NCI-H1694 (cell line): ENCODE measurements at regions not wholly inside any gene's neighbourhood (a gene's known extent, or its start where the extent isn't known, plus 50 kb on each side); places are given as distances from the start of the nearest gene placed in this dataset.

Experiments
- DNase-seq: peaks from one replicate; lab custom pipeline; 2025; lab: John Stamatoyannopoulos, UW

DNA sequence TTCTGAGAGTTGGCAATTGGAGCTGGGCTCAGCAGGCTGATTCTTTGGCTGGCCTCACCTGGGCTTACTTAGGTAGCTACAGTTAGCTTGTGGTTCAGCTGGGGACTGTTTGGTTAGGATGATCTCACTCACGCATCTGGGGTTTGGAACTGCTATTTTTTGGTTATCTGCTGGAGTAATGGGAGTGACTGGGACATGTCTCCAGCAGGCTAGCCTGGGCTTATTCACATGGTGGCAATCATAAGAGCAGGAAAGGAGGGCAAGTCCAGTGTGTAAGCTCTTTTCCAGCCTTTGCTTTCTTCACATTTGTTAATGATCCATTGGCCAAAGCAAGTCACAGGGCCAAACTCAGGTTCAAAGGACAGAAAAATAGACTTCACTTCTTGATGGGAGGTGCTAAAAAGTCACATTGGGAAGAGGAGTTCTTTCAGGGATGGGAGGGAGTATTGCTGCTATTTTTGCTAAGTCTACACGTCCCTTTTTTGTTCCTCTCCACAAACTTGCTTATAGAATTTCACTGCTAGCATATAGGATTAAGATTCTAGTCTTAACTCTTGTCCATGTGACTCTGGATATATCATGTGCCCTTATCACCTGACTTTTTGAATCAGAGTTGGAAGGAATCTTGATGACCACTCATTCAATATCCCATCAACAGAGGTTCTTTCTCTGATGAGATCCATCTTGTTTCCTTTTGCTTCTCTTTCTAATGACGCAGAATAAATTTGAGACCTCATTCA lies 174.0 kb downstream of the ZFP36L2 start:
- DNase-seq: no peak

DNA sequence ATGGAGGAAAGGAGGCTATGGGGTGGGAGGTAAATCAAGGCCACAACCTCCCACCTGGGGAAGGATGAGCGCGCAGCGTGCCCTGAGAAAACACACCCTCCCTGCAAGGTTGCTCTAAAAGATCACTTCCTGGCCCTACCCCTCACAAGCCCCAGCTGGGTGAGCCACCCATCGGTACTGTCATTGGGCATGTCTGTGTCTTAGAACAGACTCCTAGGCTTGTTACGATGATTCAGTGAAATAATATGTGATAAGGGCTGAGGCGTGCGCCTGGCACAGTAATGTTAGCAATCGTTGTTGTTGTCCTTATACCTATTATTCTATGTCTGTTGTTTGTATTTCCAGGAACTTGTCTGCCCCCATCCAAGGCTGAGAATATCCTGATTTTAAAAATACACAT lies 175.1 kb downstream of the ZFP36L2 start:
- no peak for DNase-seq

DNA sequence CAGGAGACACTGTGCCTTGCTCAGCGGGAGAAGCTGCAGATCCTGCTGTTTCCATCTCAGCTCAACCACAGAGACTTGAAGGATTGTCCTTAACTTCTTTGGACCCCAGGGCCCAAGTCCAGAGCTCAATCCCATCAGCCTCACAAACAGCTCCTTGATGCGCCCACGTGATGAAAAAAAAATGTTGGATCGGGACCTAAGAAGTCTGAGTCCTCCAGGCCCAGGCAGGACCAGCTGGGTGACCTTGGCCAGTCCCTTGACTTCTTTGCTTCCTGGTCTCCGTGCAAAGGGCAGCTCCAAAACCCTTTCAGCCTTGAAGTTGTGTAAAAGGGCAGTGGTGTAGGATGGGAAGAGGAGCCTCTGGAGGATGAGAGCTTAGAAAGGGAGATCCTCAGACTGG lies 175.5 kb downstream of the ZFP36L2 start:
- no peak for DNase-seq

DNA sequence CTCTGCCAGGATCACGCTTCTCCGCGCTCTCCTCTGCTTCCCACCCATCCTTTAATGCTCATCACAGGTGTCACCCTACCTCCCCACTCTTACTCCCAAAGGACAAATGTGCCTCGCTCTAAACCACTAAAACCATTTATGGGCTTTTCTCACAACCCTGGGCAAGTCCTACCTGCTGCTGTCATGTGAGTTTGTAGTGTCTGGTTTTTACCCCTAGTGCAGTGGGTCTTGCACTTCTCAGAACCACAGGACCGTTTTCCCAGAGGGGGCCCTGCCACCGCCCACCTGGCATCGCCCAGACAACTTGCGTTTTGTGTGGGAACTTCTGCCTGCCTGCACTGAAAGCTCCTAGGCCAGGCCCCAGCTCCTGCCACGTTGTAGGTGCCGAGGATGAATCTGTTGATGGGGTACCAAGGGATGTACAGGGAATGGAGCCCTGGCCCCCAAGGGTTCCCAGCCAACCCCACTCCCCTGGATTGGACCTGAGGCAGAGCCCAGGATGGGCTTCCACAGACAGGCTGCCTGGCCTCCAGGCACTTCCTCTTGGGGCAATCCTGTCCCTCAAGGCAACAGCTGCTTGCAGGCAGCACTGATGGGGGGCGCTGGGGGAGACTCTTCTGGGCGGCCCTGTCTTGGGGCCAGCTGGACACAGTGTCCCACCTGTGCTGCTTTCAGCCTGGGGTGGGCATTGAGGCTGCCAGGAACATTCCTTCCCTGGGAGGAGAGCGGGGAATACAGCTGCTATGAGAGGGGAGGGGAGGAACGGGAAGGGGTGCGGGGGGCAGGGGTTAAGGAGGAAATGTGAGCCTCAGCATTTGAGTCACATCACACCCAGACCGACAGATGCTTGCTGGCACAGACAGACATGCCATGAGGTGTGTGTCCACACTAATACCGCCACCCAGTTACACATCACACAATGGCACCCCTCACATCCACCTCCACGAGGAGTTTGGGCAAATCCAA lies 176.3 kb downstream of the ZFP36L2 start:
- no peak for DNase-seq

DNA sequence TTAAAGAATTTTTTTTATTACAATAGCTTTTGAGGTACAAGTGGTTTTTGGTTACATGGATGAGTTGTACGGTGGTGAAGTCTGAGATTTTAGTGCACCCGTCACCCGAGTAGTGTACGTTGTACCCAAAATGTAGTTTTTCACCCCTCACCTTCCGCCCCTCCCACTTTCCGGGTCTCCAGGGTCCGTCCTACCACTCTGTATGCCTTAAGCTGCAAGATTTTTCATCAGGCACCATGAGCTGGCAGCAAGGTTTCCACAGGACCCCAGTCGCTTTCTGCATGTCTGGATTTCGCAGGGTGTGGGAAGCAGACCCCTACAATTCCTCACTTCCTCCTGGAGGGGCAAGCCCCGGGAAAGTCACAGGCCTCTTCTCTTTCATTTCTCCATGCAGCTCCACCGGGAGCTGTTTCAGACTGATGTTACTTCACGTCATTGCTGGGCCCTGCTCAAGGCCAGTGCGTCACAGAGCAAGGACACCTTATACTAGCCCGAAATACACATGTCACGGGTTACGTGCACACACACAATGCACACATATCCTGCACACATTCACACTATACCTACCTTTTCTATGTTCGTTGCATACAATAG lies 179.1 kb downstream of the ZFP36L2 start:
- no peak for DNase-seq

DNA sequence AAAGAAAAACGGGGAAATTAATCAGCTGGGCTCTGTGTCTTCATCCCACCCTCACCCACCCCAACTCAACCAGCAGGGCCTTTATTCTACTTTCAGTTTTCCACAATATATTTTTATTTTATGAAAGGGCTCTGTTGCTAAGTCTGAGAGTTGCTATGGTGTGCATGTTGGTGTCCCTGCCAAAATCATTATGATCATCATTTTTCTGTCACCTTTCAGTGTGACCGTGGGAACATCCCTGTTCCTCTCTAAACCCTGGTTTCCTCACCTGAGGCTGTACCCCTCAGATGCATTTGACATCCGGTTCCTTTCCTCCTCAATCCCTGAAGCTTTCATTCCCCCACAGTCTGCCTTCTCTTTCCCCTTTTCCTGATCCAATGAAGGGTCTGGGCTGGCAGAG lies 180.5 kb downstream of the ZFP36L2 start:
- no peak for DNase-seq

DNA sequence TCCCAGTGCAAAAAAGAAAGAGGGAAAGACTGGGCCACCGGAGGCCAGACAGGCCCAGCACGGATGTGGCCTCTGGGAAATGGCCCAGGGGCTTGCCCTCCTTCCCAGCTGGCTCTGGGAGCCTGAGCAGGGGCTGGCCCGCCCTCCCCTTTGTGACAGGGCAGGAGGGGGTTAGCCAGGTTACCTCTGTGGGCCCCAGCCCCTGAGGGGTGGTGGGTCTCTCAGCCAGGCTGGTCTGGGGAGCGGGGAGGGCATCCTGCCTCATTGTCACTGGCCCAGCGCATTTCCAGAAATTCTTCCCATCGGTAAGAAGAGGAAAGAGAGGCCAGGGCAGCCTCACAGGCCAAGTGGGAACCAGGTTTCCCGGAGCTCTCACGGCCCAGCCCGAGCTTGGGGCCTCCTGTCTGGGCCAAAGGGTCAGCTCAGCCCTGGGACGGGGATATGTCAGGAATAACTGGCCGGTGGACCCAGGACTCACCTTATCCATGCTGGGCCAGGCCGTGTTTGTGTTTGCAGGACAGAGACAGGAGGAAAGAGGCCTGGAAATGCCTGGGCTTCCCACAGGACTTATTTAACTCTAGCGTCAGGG lies 182.2 kb downstream of the ZFP36L2 start:
- no peak for DNase-seq

DNA sequence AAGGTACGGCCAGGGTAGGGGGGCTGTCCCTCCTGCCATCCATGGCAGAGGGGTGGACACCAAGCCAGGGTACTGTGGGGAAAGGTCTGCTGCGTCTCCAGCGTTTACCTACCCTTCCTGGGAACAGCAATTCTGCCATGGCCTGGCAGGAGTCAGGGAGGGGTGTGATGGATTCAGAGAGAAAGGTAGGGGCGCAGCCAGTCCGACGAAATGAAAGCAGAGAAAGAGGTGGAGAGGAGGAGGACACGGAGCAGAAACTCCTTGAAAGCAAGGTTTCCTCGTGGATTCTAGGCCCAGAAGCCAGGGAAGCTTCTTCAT lies 182.9 kb downstream of the ZFP36L2 start:
- no peak for DNase-seq

DNA sequence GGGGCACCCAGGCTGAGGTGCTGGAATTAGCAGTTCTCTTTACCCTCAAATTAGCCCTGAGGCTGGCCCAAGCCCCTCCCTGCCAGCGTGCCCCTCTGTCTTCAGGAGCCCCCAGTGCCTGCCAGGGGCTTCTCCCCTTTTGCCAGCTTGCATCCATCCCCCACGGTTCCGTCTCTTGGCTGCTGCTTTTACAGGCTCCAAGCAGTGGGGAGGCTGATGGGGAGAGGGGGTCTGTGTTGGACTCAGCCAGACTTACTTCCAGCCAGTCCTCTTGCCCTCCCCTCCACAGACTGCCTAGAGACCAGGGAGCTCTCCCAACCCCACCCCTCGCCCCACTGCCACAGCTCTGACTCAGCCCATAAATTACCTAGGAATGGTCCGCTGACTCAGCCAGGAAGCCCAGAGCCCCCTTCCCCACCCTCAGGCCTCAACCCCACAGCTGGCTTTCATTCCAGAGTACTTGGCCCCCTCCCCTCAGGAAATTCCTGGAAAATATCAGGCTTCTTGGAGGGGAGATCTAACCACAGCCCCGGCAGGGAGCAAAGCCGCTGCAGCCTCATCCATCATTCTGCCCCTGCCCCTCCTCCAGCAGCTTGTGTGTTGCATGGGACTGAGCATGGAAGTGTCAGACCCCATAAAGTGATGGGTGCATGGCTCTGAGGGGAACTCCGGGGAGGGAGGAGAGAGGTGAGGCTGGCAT lies 184.6 kb downstream of the ZFP36L2 start:
- no peak for DNase-seq

DNA sequence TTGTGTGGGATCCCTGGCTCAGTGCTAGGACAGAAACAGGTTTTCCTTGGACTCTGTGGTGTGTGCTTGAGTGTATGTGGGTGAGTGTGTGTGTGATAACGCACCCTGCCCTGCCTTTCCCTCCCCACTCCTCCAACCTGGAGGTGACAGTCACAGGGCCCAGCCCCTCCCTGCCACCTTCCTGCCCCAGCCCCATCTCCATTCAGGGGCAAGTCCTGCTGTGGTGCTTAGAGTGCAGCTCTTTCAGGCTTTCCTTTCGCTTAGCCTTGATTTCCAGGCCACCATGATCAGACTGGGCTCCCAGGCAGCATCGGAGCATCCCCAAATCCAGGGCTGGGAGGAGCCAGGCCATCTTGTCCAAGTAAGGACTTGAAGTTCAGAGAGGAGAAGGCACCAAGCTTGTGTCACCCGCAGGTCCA lies 185.2 kb downstream of the ZFP36L2 start:
- DNase-seq: no peak

DNA sequence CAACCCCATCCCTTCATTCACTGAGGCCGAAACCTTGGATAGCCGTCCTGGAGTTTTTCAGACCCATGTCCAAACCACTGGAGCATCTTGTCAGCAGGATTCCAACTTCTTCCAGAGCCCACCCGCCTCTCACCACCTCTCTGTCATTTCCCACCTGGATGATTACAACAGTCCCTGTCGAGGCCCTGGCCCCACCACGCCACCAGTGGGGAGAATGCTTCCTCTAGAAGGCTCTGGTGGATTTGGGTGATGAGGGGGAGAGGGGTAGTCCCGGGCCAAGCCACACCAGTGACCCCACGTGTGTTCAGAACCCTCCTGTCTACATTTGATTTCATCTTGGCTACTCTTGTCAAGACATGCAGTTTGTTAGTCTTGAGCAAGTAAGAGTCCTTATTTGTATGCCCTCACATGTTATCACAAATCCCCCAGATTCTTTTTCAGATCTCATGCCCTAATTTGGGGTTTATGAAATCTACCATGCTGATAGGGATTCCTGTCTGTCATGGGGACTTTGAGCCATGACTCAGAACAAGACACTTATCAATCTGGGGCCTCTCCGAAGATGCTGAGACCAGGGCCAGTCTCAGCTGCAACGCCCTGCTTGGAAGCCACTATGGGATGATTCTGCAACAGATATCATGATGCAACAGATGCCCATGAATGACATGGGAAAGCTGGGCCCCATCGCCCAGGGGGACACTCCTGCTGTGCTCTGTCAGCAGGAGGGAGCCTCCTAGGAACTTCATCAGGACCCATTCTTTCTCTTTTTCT lies 186.1 kb downstream of the ZFP36L2 start:
- no peak for DNase-seq

DNA sequence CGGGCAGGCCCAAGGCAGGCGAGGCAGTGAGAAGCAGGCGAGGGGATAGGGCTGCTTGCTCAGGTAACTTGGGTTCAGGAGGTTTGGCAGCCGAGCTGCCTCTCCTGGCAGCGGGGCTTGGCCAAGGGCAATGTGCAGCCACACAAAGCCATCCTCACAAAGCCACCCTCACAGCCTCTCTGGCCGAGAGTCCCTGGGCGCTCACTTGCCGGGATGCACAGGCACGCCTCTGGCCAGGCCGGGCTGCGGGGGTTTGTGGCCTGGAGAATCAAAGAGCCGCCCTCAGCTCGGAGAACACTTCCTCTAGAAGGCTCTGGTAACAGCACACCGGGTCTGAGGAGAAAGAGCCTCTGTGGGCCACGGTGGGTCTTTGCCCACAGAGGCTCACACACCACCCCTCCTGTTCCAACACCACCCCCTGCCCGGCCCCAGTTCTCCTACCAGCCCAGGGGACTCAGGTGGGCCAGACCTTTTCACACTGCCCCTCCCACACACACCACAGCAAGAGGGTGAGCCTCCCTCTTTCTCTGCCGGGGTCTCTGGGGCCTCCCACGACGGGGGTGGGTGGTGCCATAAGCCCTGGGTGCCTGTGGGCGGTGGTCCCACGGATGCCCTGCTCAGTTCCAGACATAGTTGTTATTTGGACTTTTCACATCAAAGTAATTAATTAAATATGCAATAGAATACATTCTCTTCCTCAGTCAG lies 186.9 kb downstream of the ZFP36L2 start:
- DNase-seq: no peak

DNA sequence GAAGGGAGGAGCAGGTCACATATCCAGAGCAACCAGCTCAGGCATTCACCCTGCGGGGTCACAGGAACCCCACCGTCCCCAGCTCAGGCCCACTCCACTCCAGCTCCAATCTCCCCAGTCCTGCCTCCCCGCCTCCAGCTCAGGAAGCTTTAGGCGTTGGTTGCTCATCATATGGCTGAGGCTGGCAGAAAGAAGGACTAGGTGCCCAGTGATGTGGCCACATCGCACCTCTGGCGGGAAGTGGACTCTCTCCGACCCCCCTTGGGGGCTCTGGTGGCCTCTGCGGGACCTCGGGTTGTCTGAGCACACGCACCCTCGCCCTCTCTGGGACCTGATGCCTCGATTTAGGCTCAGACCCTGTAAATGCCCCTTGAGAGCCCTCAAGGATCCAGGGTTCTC lies 187.7 kb downstream of the ZFP36L2 start:
- no peak for DNase-seq

DNA sequence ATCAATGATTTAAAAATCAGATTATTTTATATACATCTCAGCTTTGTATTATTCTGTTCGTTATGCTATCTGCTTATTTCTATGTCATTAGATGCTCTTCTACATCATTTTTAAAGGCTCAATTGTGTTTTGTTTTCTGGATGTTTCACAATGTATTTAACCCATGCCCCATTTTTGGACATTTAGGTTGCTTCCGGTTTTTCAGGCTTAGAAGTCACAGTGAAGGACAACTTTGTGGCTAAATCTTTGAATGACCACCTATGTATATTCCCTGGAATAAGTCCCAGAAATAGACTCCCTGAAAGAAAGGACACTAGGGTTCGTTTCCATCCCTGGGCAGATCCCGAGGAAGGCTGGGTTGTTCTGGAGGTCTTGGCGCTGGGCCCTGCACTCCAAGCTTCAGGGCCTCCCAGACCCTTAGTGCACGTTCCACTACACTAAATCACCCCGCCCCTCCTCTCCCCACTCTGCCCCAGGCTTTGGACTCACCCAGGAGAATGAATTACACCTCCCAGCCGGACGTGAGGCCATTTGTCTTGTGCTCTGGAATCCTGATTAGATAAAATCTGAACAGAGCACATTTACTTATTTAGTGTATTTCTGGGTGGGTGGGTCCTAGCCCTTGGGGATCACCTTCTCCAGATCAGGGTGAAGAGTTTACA lies 188.2 kb downstream of the ZFP36L2 start:
- DNase-seq: no peak

DNA sequence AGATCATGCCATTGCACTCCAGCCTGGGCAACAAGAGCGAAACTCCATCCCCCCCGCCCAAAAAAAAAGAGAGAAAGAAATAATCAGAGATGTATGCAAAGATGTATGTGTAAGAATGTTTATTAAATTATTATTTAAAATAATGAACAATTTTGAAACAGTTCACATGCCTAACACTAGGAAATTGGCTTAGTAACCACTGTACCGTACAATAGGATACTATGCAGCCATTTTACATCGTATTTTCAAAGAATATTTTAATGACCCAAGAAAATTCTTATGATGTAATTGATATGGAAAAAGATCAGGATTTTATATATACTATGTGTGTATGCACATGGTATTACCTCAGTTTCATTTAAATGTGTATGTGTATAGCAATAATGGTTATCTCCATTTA lies 190.5 kb downstream of the ZFP36L2 start:
- DNase-seq: no peak

DNA sequence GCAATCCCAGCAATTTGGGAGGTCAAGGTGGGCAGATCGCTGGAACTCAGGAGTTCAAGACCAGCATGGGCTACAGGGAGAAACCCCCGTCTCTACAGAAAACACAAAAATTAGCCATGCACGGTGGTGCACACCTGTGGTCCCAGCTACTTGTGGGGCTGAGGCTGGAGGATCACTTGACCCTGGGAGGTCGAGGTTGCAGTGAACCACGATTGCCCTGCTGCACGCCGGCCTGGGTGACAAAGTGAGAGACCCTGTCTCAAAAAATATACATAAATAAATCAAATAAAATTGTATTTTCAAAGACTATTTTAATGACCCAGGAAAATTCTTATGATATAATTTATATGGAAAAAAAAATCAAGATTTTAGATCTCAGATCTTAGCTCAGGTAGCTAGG lies 191.5 kb downstream of the ZFP36L2 start:
- no peak for DNase-seq

DNA sequence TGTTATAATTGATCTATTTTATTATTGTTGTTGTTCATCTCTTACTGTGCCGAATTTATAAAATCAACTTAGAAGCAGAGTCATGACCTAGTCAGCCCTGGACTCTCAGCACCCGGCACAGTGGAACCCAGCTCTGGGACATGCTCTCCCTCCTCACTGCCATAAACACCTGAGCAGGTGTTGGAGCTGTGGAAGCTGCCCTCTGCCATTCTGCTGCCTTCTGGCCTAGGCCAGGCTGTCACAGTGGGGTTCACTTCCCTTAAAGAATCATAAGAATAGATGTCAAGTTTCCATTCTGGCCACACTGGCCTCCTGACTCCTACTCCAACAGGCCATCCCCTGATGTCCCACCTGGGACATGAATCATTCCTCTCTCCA lies 192.2 kb downstream of the ZFP36L2 start:
- DNase-seq: no peak

DNA sequence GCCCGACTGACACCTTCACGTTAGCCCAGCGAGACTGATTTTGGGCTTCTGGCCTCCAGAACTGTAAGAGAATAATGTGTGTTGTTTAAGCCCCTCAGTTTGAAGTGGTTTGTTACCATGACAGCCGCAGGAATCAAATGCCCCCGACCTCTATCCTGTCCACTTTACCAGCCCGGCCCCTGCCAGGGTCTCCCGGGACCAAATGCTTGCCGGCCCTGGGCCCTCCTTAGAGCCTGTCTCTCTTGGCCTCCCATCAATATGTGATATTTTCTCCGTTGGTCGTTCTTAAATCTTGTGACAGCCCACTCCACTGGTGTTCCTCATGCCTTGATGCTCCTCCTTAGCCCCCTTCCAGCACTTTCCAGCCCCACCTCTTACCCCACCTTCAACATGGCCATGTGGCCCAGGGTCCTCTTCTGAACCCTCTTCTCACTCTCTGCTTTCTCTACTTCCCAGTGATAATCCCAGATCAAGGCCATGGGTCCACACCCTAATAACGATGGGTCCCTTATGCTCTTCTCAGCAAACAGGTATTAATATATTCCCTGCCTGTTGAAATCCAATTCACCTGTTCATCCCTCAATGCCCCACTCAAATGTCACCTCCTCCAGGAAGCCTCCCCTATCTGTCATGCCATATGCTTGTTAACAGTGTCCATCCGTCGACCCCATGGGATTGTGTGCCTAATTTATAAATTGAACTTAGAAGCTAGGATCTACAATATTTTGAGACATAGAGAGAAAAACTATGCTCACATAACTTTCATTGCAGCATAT lies 192.8 kb downstream of the ZFP36L2 start:
- no peak for DNase-seq

DNA sequence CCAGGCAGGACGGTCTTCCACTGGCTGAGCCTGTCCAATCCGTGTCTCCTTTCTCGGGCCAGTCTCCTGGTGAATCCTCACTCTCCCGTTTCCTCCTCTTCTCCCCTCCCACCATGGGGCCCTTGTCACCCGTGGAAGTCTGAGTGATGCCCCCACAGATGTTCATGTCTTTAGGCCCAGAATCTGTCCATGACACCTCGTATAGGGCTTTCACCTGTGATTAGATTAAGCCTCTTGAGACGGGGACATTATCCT lies 193.5 kb downstream of the ZFP36L2 start:
- no peak for DNase-seq
